GM18498 (cell line): ENCODE measurements at regions not wholly inside any gene's neighbourhood (a gene's known extent, or its start where the extent isn't known, plus 50 kb on each side); places are given as distances from the start of the nearest gene placed in this dataset.
"Not testable (repeated sequence)": the region's sequence is repeated elsewhere in the genome, so short reads cannot be mapped to it uniquely, and the experiment has no call there.

Source experiments
- ATAC-seq: cut with Tn5 transposase; IDR thresholded peaks from one replicate; pipeline ENCODE4 v1.9.1; 2021; ENCODE audit warnings: mild to moderate bottlenecking, moderate library complexity; ENCODE audit not compliant: unreplicated experiment

DNA sequence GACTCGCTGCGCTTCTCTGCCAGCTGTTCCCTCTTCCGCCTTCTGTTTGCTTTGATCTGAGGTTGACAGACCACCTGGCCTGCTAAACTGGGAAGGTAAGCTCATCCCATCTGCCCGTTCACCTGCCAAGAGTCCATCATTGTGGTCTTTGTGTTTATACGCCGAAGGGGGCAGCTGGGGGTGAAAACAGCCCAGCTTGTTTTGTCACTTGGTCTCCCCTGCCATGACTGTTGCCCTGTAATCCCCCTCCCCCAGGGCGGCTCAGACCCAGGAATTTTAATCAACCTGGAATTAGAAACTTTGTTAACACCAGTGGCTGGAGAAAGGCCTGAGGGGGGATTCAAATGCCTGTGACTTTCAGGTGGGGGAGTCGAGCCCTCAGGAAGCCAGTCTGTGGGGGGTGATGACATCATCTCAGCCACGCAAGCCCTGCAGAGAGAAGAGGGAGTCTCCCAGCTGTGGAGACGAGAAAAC lies 333.3 kb downstream of the BCOR start:
- ATAC-seq: no peak

GRCh38 chrX:39765327-39765726 lies 332.4 kb downstream of the BCOR start:
- ATAC-seq: no peak

DNA sequence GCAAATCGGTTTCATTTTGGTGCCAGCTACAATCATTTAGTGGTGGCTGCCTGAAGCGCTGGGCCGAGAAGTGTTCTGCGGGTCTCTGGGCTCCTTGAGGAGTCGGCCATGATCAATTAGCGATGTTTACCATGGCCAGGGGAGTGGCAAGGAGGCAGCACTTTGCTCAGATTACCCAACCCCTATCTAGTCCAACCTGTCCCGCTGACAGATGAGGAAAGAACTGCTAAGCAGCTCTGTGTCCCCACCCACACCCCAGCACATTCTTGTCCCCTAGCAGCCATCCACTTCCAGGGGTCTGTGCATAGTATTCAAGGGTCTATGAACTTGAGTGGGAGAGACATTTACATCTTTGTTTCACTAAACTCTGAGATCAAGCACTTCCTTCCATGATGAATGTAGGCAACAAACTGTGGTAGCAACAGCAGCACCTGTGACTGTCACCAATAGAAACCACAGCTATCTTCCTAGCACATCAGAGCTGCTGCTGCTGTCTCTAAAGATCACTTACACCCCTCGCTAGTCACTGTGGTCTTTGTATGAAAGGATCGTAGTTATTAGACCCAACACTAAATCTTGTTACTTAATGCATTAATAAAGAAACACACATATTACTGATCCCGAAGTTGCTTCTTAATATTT lies 331.6 kb downstream of the BCOR start:
- no peak for ATAC-seq

- no peak for ATAC-seq
These were observed 330.9 kb downstream of the BCOR start for GRCh38 chrX:39766855-39767254.

- no peak for ATAC-seq
These were observed 330.3 kb downstream of the BCOR start for GRCh38 chrX:39767446-39767845.

- no peak for ATAC-seq
These were observed 328.0 kb downstream of the BCOR start for GRCh38 chrX:39769748-39770147.

DNA sequence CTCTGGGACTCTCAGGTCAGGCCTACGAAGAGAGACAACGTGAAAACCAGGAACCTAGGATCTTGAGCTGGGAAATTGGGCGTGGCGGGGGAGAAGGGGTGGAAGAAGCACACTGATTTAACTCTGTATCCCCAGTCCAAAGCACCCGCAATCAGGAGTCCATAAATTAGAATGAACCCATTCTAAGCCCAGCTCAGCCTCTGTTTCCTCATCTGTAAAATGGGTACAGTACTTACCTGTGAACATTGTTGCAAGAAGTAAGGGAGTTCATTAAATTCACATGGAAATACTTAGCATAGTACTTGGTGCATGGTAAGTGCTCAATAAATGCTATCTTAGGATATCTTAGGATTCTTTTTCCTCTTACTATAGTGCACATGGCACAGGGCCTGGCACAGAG lies 326.7 kb downstream of the BCOR start:
- no peak for ATAC-seq

DNA sequence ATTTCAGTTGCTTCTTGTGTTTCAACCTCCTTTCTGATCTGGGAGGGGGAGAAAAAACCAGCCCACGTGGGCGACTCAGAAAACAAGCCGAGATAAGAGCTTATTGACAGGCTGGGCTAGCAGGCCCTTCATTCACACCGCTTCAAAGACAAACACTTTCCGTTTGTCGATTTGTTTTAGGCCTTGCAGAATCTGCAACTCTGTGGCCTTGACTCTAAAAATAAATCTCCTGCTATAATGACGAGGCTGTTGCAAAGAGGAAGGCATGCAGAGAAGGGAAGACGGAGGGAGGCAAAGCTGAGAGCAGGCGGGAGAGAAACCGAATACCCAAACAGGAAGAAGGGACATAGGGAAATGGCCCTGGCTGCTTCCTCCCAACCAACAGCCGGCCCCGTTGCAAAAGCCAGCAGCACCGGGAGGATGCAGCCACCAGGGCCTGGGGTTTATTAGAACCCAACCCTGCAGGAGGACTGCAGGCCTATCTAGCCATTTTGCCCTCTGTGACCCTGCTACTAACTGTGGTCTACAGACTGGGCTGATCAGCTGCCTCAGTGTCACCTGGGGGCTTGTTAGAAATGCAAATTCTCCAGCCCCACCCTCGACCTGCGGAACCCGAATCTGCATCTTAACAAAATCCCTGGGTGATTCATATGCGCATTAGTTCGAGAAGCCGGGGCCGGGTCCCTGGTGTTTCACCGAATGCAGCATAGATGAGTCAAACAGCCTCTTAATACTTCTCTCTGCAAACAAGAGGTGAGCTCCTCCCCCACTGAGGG lies 325.5 kb downstream of the BCOR start:
- ATAC-seq: no peak

DNA sequence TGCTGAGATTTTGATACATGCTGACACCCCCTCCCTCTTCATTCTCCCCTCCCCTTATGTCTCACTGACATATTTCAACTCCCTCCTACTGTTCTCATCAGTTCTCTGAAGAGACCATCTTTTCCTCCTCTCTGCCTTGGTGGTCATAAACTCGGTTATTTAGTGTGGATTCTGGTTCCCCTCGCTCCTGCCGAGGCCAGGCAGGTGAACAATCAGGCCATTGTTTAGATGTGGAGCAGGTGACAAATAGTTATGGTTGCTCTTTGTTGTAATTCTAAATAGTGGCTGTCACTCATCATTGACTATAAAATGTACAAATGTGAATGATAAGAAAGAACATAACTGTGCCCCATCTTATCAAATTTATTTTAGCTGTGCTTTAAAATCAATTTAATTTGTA lies 324.6 kb downstream of the BCOR start:
- ATAC-seq: no peak

DNA sequence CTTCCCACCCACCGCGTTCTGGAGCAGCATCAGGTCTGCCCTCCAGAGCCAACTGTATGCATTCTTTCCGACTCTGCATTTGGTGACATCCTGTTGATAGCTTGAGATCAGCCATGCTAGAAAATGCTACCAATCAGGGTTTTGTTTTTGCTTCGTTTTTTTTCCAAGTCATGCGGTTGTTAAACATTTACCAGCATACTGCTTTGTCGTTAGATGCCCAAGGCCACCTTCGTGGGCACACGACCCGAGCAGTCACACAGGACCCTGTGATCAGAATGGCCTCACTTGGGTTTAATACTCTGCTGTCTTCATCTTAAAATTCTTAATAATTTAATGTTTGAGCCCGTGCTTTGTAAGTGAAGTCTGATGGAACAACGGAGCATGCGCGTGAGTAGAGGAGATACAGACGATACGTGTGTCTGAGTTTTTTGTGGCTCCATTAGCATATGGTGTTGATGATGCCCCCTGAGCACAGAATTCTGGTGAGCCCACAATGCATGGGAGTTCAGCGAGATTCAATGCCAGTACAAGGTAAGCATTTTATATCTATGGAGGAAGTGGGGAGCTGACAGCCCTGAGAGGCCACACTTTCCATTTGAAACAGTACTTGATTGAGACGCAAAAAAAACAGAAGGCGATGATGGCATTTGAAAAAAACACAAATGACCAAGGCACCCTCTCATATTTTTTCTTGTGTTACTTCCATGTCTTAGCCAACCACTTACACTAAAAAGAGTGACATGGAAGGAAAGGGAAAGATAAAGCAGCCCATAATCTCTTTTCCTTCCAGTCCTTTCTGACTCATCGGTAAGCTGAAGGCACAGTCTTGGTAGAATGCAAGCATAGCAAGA lies 323.6 kb downstream of the BCOR start:
- ATAC-seq: no peak

GRCh38 chrX:39774774-39775328 lies 322.9 kb downstream of the BCOR start:
- no peak for ATAC-seq

DNA sequence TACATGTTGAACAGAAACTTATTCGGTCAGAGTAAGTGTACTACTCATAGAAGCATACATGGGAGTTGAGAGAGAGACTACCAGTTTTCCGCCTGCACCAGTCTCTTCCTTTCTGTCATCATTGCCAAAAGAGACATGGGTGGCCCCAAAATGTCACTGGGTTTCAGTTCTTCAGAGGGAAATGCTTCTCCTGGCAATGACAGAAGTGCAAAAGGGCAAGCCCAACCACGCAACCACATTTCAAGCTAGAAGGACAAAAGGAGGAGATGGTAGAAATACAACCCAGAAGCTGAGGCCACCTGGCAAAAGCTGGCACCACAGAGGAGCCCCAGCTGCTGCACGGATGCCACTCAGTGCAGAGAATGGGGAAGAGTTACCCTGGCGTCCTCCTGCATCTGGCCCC lies 320.1 kb downstream of the BCOR start:
- ATAC-seq: no peak

- ATAC-seq: no peak
These were observed 317.6 kb downstream of the BCOR start for GRCh38 chrX:39779952-39780783.

DNA sequence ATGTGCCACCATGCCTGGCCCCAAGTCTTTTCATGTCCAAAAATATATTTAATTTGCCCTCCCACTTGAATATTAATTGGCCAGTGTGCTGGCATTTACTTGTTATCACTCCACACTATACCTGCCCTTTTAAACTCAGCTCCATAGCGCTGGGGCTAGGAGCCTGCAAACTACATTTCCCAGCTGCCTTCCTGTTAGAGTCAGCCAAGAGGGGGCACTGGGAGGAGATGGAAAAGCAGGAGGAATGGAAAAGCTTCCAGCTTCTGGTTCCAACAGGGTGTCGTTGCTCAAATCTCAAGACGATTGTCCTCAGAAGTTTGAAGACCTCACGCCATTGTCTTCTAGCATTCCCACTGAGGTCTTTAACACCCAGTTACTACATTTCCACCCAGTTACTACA lies 315.5 kb downstream of the BCOR start:
- ATAC-seq: no peak

GRCh38 chrX:39787999-39788398 lies 309.8 kb downstream of the BCOR start:
- ATAC-seq: no peak

- ATAC-seq: no peak
These were observed 309.2 kb downstream of the BCOR start for GRCh38 chrX:39788521-39788920.

- no peak for ATAC-seq
These were observed 306.1 kb downstream of the BCOR start for GRCh38 chrX:39791691-39792090.

DNA sequence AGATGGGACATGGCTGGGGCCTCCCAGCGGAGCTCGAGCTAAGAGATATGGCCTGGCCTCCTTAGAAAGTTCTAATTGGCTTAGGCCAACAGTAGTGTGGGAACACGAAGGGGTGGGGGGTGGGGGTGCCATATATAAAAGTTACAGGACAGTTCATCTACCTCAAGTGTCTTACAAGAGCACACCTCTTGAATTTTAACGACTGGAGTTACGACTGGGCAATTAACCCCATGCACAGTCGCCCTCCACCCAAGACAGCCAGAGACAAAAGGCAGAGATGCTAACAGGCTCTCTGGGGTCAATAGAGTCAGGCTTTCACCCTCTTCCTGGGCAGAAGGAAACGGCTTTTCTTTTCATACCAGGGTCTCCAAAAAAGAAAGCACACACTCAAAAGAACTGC lies 302.2 kb downstream of the BCOR start:
- ATAC-seq: no peak

- ATAC-seq: no peak
These were observed 300.9 kb downstream of the BCOR start for GRCh38 chrX:39796856-39797255.

DNA sequence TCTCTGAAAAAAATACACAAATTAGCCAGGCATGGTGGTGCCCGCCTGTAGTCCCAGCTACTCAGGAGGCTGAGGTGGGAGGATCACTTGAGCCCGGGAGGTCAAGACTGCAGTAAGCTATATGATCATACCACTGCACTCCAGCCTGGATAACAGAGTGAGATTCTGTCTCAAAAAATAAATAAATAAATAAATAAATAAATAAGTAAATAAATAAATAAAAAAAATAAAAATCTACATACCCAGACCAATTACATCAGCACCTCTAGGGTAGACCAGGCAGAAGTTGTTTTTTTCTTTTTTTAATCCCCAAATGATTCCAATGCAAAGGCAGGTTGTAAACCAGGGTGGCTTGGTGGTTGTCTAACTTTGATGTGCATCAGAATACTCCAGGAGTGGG lies 299.3 kb downstream of the BCOR start:
- not testable (repeated sequence) for ATAC-seq
